HG02798 (cell line): ENCODE measurements at regions not wholly inside any gene's neighbourhood (a gene's known extent, or its start where the extent isn't known, plus 50 kb on each side); places are given as distances from the start of the nearest gene placed in this dataset.

Source experiments
- ATAC-seq: cut with Tn5 transposase; IDR thresholded peaks from one replicate; pipeline ENCODE4 v1.9.1; 2021; ENCODE audit warnings: mild to moderate bottlenecking; ENCODE audit not compliant: unreplicated experiment, poor library complexity

DNA sequence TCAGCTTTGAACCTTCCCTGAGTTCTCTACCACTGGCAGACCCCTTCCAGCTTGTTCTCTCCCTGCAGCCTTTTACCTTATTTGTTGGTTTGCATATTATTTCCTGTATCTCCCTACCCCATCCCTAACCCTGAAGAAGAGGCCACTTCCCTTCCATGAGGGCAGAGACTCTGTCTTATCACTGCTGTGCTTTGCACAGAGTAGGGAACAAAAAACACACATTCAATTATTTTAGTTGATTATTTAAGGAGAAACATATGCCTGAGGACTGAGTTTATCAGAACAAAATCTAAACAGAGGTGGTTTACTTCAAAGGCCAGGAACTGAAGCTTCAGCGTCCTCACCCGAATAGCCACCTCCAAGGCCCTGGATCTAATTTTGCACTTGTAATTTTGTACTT is 111.7 kb upstream of the RFLNA start:
- ATAC-seq = no peak

DNA sequence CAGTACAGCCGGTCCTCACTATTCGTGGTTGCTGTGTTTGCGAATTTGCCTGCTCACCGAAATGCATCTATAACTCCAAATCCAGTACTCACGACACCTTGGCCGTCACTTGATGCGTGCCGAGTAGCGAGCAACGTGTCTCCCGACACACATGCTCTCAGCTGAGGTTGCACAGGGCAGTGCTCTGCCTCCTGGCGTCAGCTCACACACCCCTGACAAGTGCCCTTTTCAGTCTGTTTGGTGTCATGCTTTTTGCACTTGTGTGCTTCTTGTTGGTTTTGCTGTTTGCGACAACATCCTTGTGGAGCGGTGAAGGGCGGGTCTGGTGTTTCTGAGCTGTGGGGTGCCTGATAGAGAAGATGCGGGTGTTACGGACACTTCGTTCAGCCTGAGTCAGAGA is 110.4 kb upstream of the RFLNA start:
- no peak for ATAC-seq

DNA sequence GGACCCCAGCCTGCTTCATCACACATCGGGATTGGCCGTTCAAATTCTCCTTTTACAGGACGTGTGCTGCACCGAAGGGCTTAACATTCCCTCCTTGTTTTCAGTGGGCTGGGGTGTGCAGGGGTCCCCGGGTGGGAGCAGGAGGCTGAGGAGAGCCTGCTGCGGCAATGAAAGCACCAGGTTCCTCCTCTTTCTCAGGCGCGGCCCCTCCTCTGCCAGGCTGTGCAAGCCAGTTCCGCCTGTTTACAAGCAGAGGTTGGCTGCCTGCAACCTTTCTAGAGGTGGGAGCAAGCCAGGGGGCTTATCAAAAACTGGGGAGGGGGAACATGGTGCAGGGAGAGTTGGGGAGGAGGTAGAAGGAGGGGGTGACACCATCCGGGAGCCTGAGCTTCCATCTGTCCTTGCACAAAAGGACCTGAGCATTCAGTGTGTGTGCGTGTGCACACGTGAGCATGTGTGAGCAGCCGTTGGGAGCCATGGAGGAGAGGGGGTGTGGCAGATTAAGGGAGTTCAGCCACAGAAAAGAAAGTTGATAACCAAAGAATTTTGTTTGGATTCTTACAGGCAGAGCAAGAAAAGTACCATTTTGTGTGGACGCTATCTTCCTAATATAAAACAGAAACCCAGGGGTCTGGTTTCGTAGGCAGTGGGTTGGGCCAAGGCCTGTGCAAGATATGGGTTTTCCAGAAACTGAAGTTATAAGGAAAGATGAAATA is 108.8 kb upstream of the RFLNA start:
- ATAC-seq = no peak

DNA sequence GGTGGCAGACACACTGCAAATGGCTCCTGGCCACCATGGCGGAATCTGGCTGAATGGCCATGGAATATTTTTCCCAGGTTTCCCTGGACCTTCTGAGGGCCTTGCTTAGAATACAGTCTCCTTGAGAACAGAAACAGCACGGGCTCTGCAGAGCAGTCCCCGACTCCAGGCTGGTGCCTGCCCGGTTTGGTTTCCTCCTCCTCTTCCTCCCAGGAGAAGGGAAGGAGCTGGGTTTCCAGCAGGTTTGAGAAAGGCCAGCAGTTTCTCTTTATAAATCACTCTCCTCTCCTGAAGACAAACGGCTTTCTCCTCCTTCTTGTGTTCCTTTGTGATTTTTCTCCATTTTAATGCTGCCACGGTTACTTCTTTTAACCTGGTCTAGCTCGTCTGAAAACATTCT is 106.8 kb upstream of the RFLNA start:
- no peak for ATAC-seq

DNA sequence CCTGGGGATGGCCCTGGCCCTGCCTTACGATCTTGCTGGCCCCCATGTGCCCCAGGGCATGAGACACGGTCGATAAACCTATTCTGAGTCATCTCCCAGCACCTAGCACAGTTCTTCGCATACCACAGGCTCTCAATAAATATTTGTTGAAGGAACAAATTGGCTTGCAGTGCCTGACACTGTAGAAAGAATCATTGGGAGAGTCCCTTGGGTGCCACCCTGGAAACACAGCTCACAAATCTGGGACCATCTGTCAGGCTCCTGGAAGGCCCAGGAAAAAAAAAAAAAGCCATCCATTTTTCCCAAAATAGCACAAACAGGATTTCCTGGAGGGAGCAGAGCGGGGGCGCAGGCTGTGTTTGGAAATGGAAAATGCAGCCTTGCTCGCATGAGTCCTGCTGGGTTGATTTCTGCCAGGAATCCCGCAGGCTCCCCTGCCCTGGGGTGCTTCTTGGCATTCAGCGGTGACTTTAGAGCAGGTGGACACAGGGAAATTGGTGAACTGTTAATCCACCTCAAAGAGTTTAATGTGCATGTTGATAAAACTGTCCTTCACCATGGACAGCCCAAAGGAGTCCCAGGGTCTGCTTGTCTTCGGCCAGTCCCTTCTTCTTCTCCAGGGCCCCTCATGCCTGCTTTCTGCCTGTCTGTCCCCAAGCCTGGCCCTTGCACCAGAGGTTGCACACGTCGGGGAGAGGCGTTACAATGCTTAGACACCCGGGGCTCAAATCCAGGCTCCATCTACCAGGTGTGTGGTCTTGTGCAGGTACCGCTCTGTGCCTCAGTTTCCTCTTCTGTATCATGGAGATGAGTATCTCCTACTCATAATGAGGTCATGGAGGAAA is 106.1 kb upstream of the RFLNA start:
- ATAC-seq = no peak

DNA sequence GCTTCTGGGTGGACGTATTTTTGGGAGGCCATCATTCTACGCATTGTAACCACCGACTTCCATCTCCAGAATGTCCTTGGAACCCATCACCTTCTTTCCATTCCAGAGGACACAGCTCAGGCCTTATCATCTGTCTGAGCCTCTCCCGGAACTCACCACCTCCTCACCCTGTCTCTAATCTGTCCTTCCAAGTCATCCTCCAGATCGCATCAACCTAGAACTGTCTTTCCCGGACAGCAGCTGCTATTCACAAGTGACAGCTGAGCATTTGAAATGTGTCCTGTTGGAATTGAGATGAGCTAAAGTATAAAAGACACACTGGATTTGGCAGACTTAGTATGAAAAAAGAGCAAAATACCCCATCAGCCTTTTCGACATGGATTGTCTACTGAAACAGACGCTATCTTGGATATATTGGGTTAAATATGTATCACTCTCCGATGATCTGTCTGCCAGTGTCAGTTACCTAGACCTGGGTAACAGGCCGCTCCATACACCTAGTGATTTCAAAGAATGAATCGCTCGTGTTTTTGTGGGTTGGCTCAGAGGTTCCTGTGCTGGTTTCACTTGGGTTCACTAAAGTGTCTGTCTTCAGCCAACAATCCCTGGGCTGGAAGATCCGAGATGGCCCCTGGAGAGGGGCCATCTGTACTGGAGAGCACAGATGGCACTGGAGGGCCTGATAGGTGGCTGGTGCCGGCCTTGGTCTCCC is 104.4 kb upstream of the RFLNA start:
- no peak for ATAC-seq

DNA sequence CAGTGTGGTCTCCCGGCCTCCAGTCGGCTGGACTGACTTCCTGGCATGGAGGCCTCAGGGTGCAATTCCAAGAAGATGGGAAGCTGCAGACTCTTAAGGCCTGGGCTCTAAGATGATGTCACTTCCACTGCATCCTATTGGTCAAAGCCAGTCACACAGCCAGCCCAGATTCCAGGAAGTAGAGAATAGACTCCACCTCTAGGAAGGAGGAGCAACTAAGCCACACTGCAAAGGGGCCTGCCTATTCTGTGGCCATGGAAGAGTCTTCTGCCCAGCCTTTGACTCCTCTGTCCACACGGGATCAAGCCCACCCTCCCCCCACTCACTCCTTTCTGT is 103.9 kb upstream of the RFLNA start:
- no peak for ATAC-seq

DNA sequence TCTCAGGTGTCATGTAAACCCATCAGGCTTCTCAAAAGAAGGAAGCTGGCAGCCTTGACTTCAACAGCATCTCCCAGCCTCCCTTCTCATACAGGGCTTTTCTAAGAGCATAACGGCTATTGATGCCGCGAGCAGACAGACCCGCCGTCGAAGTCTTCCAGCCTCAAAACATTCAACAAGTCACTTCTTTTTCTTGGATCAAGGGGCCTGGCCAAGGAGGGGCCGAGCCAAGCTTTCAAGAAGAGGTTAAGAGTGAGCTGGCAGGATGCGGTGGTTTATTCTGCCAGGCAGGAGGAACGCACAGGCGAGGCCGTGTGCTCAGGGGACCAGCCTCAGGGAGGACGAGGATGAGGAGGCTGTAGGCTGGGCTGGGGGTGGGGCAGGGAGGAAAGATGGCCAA is 102.9 kb upstream of the RFLNA start:
- no peak for ATAC-seq

DNA sequence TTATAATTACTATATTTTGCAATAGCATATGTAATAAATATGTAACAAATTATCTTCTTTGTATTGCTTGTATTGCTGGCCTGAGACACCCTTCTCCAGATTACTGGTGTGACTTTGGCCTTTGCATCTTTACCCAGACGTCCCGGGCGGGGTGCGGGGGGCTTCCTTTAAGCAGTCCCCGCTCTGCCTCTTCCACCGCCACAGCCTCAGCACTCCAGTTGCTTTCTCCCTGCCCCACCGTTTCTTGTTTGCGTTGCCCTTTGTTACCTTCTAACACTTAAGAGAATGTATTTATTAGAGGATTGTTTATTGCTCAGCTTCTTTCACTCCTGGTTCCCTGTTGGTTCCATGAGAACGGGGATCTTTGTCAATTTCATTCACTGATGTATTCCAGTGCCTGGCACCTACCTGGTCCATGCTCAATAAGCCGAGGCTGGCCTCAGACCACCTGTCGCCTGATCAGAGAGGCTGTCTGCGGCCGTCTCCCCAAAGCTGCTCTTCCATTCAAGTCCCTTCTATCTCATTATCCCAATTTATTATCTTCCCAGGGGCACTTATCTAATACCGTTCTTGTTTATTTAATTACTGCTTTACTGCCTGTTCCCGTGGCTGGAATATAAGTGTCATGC is 100.5 kb upstream of the RFLNA start:
- ATAC-seq = no peak

DNA sequence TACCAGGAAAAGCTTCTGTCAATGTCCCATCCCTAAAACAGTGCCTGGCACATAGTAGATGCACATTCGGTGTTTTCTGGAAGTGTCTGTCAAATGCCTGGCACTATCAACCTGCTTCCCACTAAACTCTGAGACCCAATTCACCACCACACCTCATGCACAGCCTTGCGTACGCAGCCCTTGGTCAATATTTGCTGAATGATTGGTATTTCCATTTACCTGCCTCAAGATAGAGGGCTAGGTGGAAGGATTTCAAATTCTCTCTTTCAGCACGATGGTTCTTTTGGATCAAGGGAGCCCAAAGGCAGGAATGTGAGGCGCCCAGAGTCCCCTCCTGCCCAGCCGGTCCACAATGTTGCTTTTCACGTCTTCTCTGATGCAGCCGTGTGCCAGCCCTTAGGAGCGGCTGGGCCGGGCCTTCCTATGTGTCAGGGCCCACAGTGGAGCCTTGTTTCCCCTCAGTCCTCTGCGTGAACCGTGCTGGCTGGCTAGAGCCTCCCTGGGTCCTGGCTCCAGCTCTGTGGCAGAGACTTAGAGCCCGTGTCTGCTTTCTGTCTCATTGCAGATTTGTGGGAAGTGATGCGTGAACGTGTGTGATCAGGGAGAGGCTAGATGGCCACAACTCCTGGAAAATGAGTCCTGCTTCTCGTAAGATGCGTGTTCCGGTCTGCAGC is 99.9 kb upstream of the RFLNA start:
- ATAC-seq = no peak

DNA sequence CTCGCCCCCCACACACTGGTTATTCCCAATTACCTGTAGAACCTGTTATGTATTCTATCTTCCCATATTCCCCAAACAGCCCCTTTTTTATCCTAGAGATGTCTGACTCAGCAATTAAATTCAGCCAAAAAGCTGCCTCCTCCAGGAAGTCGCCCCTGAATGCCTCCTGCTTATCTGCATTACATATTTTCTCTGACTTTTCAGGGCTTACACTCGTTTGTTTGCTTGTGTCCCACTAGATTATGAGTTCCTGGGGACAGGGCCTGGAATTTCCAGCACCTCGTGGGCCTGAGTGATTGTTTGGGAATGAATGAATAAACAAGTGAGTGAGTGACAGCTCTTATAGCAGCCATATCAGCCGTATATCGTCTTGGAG is 99.3 kb upstream of the RFLNA start:
- ATAC-seq = no peak

DNA sequence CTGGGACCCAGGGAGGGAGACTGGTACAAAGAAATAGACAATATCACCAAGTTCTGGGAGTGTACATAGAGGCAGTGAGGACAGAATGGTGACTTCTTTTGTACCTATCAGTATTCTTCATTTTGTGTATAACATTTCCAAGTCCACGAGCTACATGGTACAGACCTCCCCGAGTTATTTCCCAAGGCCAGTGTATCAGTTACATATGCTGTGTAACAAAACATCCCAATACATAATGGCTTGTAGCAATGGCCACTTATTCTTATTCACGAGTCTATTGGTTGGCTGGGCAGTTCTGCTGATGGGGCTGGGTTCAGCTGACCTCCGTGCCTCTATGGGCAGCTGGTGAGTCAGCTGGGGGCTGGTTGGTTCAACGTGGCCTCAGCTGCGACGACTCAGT is 98.7 kb upstream of the RFLNA start:
- no peak for ATAC-seq

DNA sequence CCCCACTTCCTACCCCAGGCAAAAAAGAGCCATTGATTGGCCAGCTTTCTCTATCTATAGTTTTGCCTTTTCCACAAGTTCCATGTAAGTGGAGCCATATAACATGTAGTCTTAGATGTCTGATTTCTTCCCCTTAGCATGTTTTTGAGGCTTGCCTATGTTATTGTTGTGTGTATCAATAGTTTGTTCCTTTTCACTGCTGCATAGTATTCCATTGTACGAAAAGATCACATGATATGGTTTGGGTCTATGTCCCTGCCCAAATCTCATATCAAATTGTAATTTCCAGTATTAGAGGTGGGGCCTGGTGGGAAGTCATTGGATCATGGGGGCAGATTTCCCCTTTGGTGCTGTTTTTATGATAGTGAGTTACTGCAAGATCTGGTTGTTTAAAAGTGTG is 93.6 kb upstream of the RFLNA start:
- no peak for ATAC-seq

DNA sequence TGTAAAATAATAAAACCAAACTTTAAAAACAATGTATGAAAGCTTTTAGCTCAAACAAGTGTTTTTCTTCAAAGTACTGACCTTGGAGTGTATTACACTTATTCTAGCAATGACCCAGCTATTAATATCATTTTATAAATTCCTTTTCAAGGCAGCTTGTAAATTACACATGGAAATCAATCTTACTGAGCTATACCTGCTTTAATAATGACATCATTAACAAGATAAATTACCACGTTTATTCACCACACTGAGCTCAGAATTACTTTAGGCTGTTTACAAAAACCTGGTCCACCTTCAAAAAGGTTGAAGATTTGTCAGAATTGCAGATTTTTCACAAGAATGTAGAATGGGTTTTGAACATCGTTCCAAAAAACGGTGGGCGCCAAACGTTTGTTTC is 91.7 kb upstream of the RFLNA start:
- no peak for ATAC-seq

DNA sequence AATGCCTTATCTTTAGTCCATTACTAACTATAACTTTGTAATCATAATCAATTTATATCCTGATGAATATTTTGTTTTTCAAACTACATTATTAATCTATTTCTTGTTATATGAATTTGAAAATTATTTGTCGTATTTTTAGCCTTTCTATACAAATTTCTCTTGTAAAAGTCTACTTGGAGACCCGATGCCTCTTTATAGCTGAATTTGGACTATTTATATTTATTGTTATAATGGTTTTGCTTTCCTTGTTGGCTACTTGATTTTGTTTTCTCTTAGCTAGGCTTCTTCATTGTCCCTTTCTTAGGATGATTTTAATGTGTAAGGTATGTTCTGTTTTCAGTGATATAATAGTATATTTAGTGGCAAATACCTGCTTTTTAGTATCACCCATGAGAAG is 89.5 kb upstream of the RFLNA start:
- ATAC-seq = no peak

DNA sequence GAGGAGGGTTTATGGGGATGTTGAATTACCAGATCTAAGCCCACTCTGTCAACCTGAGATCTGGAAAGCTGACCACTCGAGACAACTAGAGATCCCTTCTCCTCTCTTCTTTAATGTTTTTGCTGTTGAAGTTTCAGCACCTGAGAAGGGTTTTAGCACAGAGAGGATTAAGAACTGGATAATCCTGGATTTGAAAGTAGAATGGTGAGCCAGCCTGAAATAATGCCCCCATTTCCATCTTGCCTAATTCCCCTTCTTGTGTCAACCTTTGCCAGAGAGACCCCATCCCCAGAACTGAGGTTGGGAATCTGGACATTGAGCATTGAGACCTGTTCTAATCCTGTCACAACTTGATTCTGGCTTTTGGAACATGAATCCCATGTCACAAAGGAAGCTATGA is 87.8 kb upstream of the RFLNA start:
- ATAC-seq = no peak

DNA sequence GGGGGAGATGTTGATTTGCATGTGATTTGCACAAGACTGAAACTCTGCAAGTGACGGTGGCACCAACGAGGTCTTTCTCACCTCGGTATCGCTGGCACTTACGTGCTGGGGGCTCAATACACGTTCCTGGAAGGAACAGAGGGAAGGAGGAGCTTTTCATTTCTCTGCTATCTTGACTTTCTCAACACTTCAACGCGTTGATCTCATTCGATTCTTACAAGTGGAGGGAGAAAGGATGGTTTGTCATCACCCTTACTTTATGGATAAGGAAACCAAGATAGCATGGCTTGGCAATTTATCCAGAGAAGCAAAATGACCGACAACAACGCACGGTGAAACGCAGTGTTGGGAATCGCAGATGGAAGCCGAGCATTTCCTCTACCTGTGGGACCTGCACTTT is 87.3 kb upstream of the RFLNA start:
- no peak for ATAC-seq

DNA sequence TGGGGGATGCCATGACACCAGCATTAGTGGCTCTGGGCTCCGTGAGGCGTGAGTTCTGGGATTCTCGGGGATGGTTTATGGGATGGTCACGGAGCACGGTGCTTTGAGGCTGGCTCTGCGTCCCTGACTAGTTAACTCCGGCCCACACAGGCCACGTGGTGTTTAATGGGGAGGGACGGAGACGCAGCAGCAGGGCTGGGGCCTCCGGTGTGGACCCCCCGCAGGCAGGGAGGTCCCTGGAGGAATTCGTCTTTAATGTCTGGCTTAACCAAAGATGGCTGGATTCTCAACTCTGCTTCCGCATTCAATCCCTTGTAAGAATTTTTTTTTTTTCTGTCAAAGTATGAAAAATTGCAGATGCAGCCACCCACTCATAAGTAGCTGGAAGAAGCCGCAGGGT is 86.4 kb upstream of the RFLNA start:
- ATAC-seq = no peak

DNA sequence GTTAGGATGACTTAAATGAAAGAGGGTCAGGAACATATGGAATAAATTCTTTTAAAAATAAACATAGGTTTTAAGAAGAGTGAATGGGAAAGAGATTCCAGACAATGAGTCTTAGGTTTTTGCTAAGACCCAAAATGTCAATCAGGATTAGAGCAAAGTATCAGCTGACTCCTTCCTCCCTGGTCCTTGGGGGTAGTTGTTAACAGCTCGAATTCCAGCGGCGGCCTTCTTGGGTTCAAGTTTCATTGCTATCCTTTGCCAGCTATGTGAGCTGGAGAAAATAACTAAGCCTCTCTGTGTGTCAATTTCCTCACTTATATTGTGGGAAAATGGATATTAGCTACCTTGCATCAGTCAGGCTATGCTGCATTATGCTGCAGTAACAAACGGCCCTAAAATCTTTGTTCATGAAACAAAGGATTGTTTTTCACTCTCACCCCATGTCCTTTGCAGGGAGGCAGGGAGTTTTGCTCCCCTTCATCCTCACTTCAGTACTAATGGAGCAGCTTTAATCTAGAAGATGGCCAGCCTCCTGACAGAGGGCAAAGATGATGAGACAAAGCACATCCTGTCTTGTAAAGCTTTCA is 83.8 kb upstream of the RFLNA start:
- ATAC-seq = no peak

DNA sequence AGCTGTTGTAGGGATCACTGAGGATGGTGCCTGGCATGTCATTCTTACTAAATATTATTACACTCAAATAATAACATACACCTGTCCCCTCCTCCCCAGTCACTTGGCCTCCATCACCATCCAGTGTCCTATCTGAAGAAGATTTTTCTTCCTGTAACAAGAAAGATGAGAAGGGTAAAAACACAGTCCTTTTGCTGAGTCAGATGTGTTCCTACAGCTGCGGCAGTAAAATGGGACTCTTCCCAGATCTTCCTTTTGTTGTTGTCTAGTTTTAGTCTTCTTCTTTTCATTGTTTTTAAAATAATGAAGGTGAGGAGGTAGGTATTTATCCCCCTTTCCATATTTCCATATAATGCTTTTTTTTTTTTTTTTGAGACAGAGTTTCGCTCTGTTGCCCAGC is 83.1 kb upstream of the RFLNA start:
- no peak for ATAC-seq
